Motor neuron (in vitro differentiated cells): ENCODE measurements at regions not wholly inside any gene's neighbourhood (a gene's known extent, or its start where the extent isn't known, plus 50 kb on each side); places are given as distances from the start of the nearest gene placed in this dataset.
"Not testable (repeated sequence)": the region's sequence is repeated elsewhere in the genome, so short reads cannot be mapped to it uniquely, and the experiment has no call there.

Experiments
- ATAC-seq, 8 experiments: fragments of 200-7000 bp; cut with Tn5 transposase; replicated peaks in 6 of 8; 2 replicates each; pipeline ENCODE4 v1.8.0; 2021; ENCODE audit warnings: mild to moderate bottlenecking in 8 of 8, moderate library complexity in 8 of 8
- H3K27ac ChIP-seq, 2 donors: fragments of 250-450 bp; sonication (Bioruptor Pico); 2 replicates each; pipeline ENCODE4 v1.9.0; 2021; ENCODE audit warnings: antibody characterized with exemption in 2 of 2, mild to moderate bottlenecking in 2 of 2, moderate library complexity in 1 of 2
- H3K4me1 ChIP-seq, 2 donors: fragments of 250-450 bp; sonication (Bioruptor Pico); replicated peaks in 1 of 2; 2 replicates each; pipeline ENCODE4 v1.6.1; 2021; ENCODE audit warnings: antibody characterized with exemption in 2 of 2, mild to moderate bottlenecking in 2 of 2, moderate library complexity in 1 of 2
- H3K4me3 ChIP-seq, 5 donors: fragments of 250-450 bp; sonication (Bioruptor Pico); 2 replicates each; pipeline ENCODE4 v1.9.0; 2021; ENCODE audit warnings: antibody characterized with exemption in 5 of 5, mild to moderate bottlenecking in 5 of 5, moderate library complexity in 4 of 5
- WGBS, 10 experiments: fragments of 450-650 bp; shearing (Covaris generic); methylation state at CpG; one replicate each; pipeline ENCODE4 v1.0.0; 2022; 5-methylcytosine and 5-hydroxymethylcytosine counted together
- in situ Hi-C, 9 experiments: fragments of 400-800 bp; cut with MboI; loops; one replicate each; pipeline ENCODE4 v1.15.0; 2021; ENCODE audit warnings: low sequenced_read_pairs in 9 of 9, low pct_unique_long_range_greater_than_20kb in 2 of 9; ENCODE audit not compliant: unreplicated experiment in 9 of 9

GRCh38 chr4:4030509-4030908 is 196.2 kb downstream of the OTOP1 start:
- in situ Hi-C loops, H3K4me3 ChIP-seq: not testable (repeated sequence)
- 33 to 100% (median 77%) methylated on average over 1 to 9 of the region's 9 CpGs for WGBS, 10 experiments

DNA sequence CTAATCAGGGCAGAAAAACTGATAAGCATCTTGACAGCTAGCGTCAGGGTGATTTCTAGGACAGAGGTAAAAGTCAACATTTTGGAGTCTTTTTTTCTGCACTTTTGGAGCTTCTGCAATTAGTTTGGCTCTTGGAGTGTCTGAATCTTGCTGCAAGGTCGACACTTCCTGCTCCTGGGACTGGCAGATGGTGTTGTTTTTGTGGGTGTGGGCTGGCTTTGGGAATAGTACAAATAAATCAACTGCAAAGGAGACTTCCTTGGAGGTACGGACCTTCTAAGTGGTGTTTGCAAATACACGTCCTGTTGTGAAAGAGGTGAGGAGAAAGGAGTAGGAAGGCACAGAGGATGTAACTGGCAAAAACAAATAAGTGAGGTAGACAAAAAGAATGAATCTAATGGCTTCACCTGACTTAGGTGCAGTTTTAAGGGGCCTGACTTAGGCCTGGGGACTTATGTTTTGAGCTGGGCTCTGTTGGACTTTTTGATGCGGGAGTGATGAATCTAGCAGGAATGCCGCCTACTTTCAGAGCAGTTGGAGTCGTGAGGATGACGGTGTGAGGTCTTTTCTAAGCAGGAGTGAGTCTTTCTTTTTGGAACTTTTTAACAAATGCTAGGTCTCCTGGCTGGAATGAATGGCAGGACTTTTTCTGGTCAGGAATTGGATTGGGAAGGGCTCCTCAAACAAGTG is 195.1 kb downstream of the OTOP1 start:
- in situ Hi-C loops, H3K27ac ChIP-seq, H3K4me1 ChIP-seq, ATAC-seq, H3K4me3 ChIP-seq: not testable (repeated sequence)
- WGBS, 10 experiments = 26 to 100% (median 60%) methylated on average over 1 to 7 of the region's 8 CpGs; no CpG with 5 or more reads in 2 of the 10 experiments

More at GRCh38 chr4:4030509-4030908, 196.2 kb downstream of the OTOP1 start:
- not testable (repeated sequence) for ATAC-seq, H3K27ac ChIP-seq, H3K4me1 ChIP-seq

GRCh38 chr4:4032364-4032763 is 194.4 kb downstream of the OTOP1 start:
- H3K4me1 ChIP-seq, H3K4me3 ChIP-seq, ATAC-seq, H3K27ac ChIP-seq, in situ Hi-C loops: not testable (repeated sequence)
- 50 to 100% (median 88%) methylated on average over 1 to 9 of the region's 9 CpGs; no CpG with 5 or more reads in 2 of the 10 experiments for WGBS, 10 experiments

- H3K27ac ChIP-seq, in situ Hi-C loops, ATAC-seq, H3K4me3 ChIP-seq, H3K4me1 ChIP-seq: not testable (repeated sequence)
- WGBS, 10 experiments = 0 to 76% (median 67%) methylated on average over 1 to 7 of the region's 19 CpGs; no CpG with 5 or more reads in 5 of the 10 experiments
These were observed 193.7 kb downstream of the OTOP1 start for GRCh38 chr4:4032801-4033605.

DNA sequence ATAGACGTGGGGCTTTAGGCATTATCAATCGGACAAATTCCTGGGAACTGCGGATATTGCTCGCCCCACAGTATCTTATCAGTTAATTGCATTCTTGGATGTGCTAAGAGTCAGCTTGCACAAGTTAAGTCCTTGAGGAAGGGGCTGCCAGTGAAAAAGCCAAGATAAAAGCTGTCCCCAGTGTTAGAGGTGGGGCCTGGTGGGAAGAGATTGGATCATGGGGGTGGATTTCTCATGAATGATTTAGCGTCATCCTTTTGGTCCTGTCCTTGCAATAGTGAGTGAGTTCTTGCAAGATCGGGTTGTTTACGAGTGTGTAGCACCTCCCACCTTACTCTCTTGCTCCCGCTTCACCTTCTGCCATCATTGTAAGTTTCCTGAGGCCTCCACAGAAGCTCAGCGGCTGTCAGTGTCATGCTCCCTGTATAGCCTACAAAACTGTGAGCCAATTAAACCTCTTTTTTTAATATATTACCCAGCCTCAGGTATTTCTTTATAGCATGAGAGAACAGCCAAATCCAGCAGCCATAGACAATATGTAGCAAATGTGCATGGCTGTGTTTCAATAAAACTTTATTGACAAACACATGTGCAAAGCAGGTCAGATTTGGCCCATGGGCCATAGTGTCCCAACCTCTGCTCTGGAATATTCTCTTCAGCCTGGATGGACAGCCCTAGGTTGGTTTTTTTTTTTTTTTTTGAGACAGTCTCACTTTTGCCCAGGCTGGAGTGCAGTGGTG is 189.2 kb downstream of the OTOP1 start:
- H3K4me3 ChIP-seq, in situ Hi-C loops, ATAC-seq, H3K27ac ChIP-seq, H3K4me1 ChIP-seq: not testable (repeated sequence)
- WGBS, 10 experiments = 20 to 93% (median 87%) methylated on average over 1 to 4 of the region's 9 CpGs; no CpG with 5 or more reads in 5 of the 10 experiments

- H3K4me3 ChIP-seq, ATAC-seq, H3K4me1 ChIP-seq, H3K27ac ChIP-seq, in situ Hi-C loops: not testable (repeated sequence)
- WGBS, 10 experiments = 29 to 81% (median 60%) methylated on average over 1 to 3 of the region's 3 CpGs; no CpG with 5 or more reads in 5 of the 10 experiments
These were observed 180.9 kb downstream of the OTOP1 start for GRCh38 chr4:4045823-4046222.

DNA sequence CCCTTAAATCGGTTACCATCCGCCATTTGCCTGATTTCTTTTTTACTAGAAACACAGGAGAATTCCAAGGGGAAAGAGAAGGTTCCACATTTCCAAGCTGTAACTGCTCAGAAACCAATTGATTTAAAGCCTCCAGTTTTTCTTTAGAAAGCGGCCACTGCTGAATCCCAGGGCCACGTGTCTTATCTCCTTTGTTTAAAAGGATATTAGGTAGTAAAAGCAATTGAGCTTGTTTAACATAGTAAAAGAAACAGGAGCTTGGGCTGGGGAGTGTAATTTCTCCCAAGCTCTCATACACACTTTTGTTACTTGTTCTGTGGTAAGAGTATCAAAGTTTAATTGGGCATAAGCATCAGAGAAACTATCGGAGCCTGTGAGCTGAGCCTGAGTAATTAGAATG is 180.0 kb downstream of the OTOP1 start:
- in situ Hi-C loops, H3K4me1 ChIP-seq, H3K4me3 ChIP-seq, H3K27ac ChIP-seq: not testable (repeated sequence)
- 0% methylated on average over 1 of the region's 5 CpGs; no CpG with 5 or more reads in 9 of the 10 experiments for WGBS, 10 experiments
- ATAC-seq = peak in 1 of 8 experiments; percentile 35

DNA sequence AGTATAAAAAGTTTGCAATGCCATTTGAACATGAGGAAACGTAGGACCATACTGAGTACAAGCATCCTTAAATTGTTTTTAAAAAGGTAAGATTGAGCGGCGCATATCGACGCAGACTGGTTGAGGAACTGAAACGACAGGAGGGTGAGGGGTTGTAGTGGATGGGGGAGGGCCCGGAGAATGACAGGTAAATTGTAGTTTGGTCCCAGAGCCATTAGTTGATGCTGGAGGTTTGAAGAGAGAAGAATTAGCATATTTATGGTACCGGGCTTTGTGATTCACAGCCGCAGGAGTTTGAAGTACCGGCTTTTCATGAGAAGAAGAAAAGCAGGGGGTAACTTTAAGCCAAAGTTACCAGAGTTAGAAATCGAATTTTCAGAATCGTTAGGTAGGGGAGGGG is 179.5 kb downstream of the OTOP1 start:
- in situ Hi-C loops, H3K4me3 ChIP-seq: not testable (repeated sequence)

GRCh38 chr4:4048227-4048626 is 178.5 kb downstream of the OTOP1 start:
- H3K4me3 ChIP-seq, H3K27ac ChIP-seq, H3K4me1 ChIP-seq, in situ Hi-C loops, ATAC-seq: not testable (repeated sequence)
- WGBS, 10 experiments = 30 to 86% (median 59%) methylated on average over 1 to 3 of the region's 8 CpGs; no CpG with 5 or more reads in 6 of the 10 experiments

More for the DNA sequence above, 179.5 kb downstream of the OTOP1 start:
- WGBS, 10 experiments = 0 to 10% (median 5%) methylated on average over 1 to 3 of the region's 12 CpGs; no CpG with 5 or more reads in 4 of the 10 experiments
- not testable (repeated sequence) for H3K4me1 ChIP-seq, H3K27ac ChIP-seq, ATAC-seq

- in situ Hi-C loops, H3K4me3 ChIP-seq, H3K27ac ChIP-seq, ATAC-seq, H3K4me1 ChIP-seq: not testable (repeated sequence)
- 0 to 80% (median 20%) methylated on average over 1 of the region's 3 CpGs; no CpG with 5 or more reads in 7 of the 10 experiments for WGBS, 10 experiments
These were observed 175.9 kb downstream of the OTOP1 start for GRCh38 chr4:4050781-4051180.

DNA sequence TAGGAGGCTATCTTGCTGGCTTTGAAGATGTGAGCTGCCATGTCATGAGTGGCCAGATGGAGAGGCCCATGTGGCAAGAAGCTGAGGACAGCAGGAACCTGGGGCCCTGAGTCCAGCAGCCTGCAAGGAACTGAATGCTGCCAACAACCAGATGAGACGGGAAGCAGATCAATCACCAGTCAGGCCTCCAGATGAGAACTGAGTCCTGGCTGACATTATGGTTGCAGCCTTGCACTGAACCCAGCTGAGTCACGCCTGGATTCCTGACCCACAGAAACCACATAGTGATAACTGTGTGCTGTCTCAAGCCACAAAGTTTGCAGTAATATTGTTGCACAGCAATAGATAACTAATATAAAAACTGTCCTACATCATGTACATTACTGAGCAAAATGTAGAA is 173.8 kb downstream of the OTOP1 start:
- in situ Hi-C loops, H3K4me1 ChIP-seq, H3K27ac ChIP-seq, ATAC-seq, H3K4me3 ChIP-seq: not testable (repeated sequence)
- WGBS, 10 experiments = no CpG with 5 or more reads among the region's 2 CpGs

GRCh38 chr4:4057226-4057625 is 169.5 kb downstream of the OTOP1 start:
- H3K27ac ChIP-seq, H3K4me3 ChIP-seq, H3K4me1 ChIP-seq, in situ Hi-C loops, ATAC-seq: not testable (repeated sequence)
- WGBS, 10 experiments = 100% methylated on average over 1 of the region's 3 CpGs; no CpG with 5 or more reads in 9 of the 10 experiments

- H3K4me1 ChIP-seq, H3K4me3 ChIP-seq, H3K27ac ChIP-seq, in situ Hi-C loops, ATAC-seq: not testable (repeated sequence)
- WGBS, 10 experiments = 0 to 100% (median 56%) methylated on average over 1 to 6 of the region's 6 CpGs; no CpG with 5 or more reads in 2 of the 10 experiments
These were observed 142.6 kb downstream of the OTOP1 start for GRCh38 chr4:4084171-4084570.
